ENCODE measurements at regions not wholly inside any gene's neighbourhood (a gene's known extent, or its start where the extent isn't known, plus 50 kb on each side); places are given as distances from the start of the nearest gene placed in this dataset.

- TF ChIP-seq ATF3 (IDR thresholded peaks at IDR 0.05) (no peak), CTCF (IDR thresholded peaks at IDR 0.05; ENCODE audit: low read depth, low read length, missing input control) (no peak), RAD21 (IDR thresholded peaks at IDR 0.05) (no peak), GABPA (IDR thresholded peaks at IDR 0.05 in 1 of 2, conservative IDR thresholded peaks at IDR 0.05 in 1 of 2) (no peak)
- TF ChIP-seq, protein P1, sequence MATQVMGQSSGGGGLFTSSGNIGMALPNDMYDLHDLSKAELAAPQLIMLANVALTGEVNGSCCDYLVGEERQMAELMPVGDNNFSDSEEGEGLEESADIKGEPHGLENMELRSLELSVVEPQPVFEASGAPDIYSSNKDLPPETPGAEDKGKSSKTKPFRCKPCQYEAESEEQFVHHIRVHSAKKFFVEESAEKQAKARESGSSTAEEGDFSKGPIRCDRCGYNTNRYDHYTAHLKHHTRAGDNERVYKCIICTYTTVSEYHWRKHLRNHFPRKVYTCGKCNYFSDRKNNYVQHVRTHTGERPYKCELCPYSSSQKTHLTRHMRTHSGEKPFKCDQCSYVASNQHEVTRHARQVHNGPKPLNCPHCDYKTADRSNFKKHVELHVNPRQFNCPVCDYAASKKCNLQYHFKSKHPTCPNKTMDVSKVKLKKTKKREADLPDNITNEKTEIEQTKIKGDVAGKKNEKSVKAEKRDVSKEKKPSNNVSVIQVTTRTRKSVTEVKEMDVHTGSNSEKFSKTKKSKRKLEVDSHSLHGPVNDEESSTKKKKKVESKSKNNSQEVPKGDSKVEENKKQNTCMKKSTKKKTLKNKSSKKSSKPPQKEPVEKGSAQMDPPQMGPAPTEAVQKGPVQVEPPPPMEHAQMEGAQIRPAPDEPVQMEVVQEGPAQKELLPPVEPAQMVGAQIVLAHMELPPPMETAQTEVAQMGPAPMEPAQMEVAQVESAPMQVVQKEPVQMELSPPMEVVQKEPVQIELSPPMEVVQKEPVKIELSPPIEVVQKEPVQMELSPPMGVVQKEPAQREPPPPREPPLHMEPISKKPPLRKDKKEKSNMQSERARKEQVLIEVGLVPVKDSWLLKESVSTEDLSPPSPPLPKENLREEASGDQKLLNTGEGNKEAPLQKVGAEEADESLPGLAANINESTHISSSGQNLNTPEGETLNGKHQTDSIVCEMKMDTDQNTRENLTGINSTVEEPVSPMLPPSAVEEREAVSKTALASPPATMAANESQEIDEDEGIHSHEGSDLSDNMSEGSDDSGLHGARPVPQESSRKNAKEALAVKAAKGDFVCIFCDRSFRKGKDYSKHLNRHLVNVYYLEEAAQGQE (IDR thresholded peaks at IDR 0.05) = no peak
Observed at GRCh38 chr10:47214520-47214919, 85.5 kb upstream of the GDF10 start.

Data from liver (tissue), 3 donors.